ENCODE measurements at regions not wholly inside any gene's neighbourhood (a gene's known extent, or its start where the extent isn't known, plus 50 kb on each side); places are given as distances from the start of the nearest gene placed in this dataset.

GRCh38 chr14:22296088-22296487, 292.9 kb downstream of the DAD1 start:
- Histone ChIP-seq H3K4me3 (no peak overlapping the region), H3K4me1 (peaks cover 30% of the 10 kb centered on the region), H3K9me3 (no peaks in the 10 kb centered on the region), H3K27ac (no peak overlapping the region), H3K4me2 (peak overlapping the region; percentile 60; the same call in 2 of the 3 replicates)
- 83% methylated on average over 7 of the region's 7 CpGs for WGBS (ENCODE audit: missing lambda C conversion rate)
- ATAC-seq (no peak), FAIRE-seq (no peak), DNase-seq (ENCODE audit: low read depth in 1 of 2, low spot score in 1 of 2) (no peak)
- POLR2A ChIA-PET = no interaction called here
- CTCF ChIA-PET = interaction anchor here (1.2 to 4.1 kb wide), 4 partner anchors 18 to 79 kb away, joined by 3 to 19 read pairs (median 4); no protein-coding TSS in a partner anchor
- TF ChIP-seq BHLHE40 (IDR thresholded peaks at IDR 0.05; ENCODE audit: low read depth, low read length) = no peak
- TF ChIP-seq POLR2AphosphoS2 (conservative IDR thresholded peaks at IDR 0.05; ENCODE audit: low read length) = no peak
- no peak for TF ChIP-seq MAFK (IDR thresholded peaks at IDR 0.05; ENCODE audit: partially characterized antibody)
- TF ChIP-seq RARB (CRISPR knock-in tag; IDR thresholded peaks at IDR 0.05) = no peak
- TF ChIP-seq, protein P1, sequence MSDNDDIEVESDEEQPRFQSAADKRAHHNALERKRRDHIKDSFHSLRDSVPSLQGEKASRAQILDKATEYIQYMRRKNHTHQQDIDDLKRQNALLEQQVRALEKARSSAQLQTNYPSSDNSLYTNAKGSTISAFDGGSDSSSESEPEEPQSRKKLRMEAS (IDR thresholded peaks at IDR 0.05) = no peak
- no peak for TF ChIP-seq PHF8 (IDR thresholded peaks at IDR 0.05; ENCODE audit: borderline replicate concordance, low read depth)
- TF ChIP-seq TFCP2L1 (CRISPR knock-in tag; IDR thresholded peaks at IDR 0.05) = no peak
- no peak for TF ChIP-seq NFE2L2 (conservative IDR thresholded peaks at IDR 0.05; ENCODE audit: low read length)
- no peak for TF ChIP-seq NR3C1 (IDR thresholded peaks at IDR 0.05)
- TF ChIP-seq GATA3 (IDR thresholded peaks at IDR 0.05; ENCODE audit: borderline replicate concordance) = no peak
- TF ChIP-seq SREBF2 (IDR thresholded peaks at IDR 0.05) = no peak
- no peak for TF ChIP-seq TP53 (CRISPR knock-in tag; IDR thresholded peaks at IDR 0.05)
- TF ChIP-seq JUNB (IDR thresholded peaks at IDR 0.05) = no peak
- TF ChIP-seq FOXS1 (CRISPR knock-in tag; IDR thresholded peaks at IDR 0.05) = no peak
- no peak for TF ChIP-seq EP300 (IDR thresholded peaks at IDR 0.05)

- no peaks in the 10 kb centered on the region for H3K9me3 ChIP-seq
- ChIA-PET POLR2A (no interaction called here), CTCF (interaction anchor here (1.0 to 1.3 kb wide), 2 partner anchors 11 to 266 kb away, joined by 4 to 5 read pairs; no protein-coding TSS in a partner anchor)
- no peak overlapping the region for H3K27ac ChIP-seq
- no peak for FAIRE-seq
- ATAC-seq = no peak
- no peak for TF ChIP-seq ZNF302 (CRISPR knock-in tag; IDR thresholded peaks at IDR 0.05)
- TF ChIP-seq HOXB5 (CRISPR knock-in tag; IDR thresholded peaks at IDR 0.05) = no peak
- TF ChIP-seq POLR2AphosphoS2 (conservative IDR thresholded peaks at IDR 0.05; ENCODE audit: low read length) = no peak
- no peak for TF ChIP-seq MAFK (IDR thresholded peaks at IDR 0.05; ENCODE audit: partially characterized antibody)
- no peak for TF ChIP-seq CHD4 (IDR thresholded peaks at IDR 0.05; ENCODE audit: borderline replicate concordance)
- no peak for TF ChIP-seq CBX8 (IDR thresholded peaks at IDR 0.05)
- TF ChIP-seq, protein P1 (IDR thresholded peaks at IDR 0.05) = no peak
- TF ChIP-seq E2F6 (IDR thresholded peaks at IDR 0.05; ENCODE audit: borderline replicate concordance, low read depth) = no peak
- no peak for TF ChIP-seq RARB (CRISPR knock-in tag; IDR thresholded peaks at IDR 0.05)
- TF ChIP-seq RAD21 (conservative IDR thresholded peaks at IDR 0.05 in 1 of 2, IDR thresholded peaks at IDR 0.05 in 1 of 2) = no peak
- TF ChIP-seq GATA3 (IDR thresholded peaks at IDR 0.05; ENCODE audit: borderline replicate concordance) = no peak
- TF ChIP-seq MAZ (IDR thresholded peaks at IDR 0.05; ENCODE audit: borderline replicate concordance, low read depth, low read length) = no peak
- H3K4me3 ChIP-seq = no peak overlapping the region
- H3K4me2 ChIP-seq = no peak overlapping the region
- no peak for DNase-seq (ENCODE audit: low read depth in 1 of 2, low spot score in 1 of 2)
- H3K4me1 ChIP-seq = peaks cover 16% of the 10 kb centered on the region; the same call in 2 of the 3 replicates
These were observed 297.6 kb downstream of the DAD1 start for GRCh38 chr14:22291406-22291805.

- no peak for DNase-seq (ENCODE audit: low read depth in 1 of 2, low spot score in 1 of 2)
- CTCF ChIA-PET = interaction anchor here (1.1 to 3.2 kb wide), 2 partner anchors 12 to 18 kb away, joined by 3 to 18 read pairs; no protein-coding TSS in a partner anchor
- POLR2A ChIA-PET = no interaction called here
- Histone ChIP-seq H3K27ac (no peak overlapping the region), H3K9me3 (no peaks in the 10 kb centered on the region), H3K4me1 (no peaks in the 10 kb centered on the region), H3K4me2 (no peak overlapping the region), H3K4me3 (no peak overlapping the region)
- FAIRE-seq = no peak
- TF ChIP-seq CBX8 (IDR thresholded peaks at IDR 0.05) = no peak
- no peak for TF ChIP-seq NFE2L2 (conservative IDR thresholded peaks at IDR 0.05; ENCODE audit: low read length)
- TF ChIP-seq RARB (CRISPR knock-in tag; IDR thresholded peaks at IDR 0.05) = no peak
- no peak for TF ChIP-seq REST (IDR thresholded peaks at IDR 0.05)
- no peak for TF ChIP-seq BHLHE40 (IDR thresholded peaks at IDR 0.05; ENCODE audit: low read depth, low read length)
- TF ChIP-seq USF2 (IDR thresholded peaks at IDR 0.05) = no peak
- no peak for TF ChIP-seq RAD21 (conservative IDR thresholded peaks at IDR 0.05 in 1 of 2, IDR thresholded peaks at IDR 0.05 in 1 of 2)
- no peak for TF ChIP-seq E2F6 (IDR thresholded peaks at IDR 0.05; ENCODE audit: borderline replicate concordance, low read depth)
- TF ChIP-seq, protein P1 (IDR thresholded peaks at IDR 0.05) = no peak
- no peak for TF ChIP-seq KDM1A (IDR thresholded peaks at IDR 0.05; ENCODE audit: low read depth)
- TF ChIP-seq HEYL (CRISPR knock-in tag; IDR thresholded peaks at IDR 0.05) = no peak
- no peak for TF ChIP-seq RFX5 (IDR thresholded peaks at IDR 0.05)
- WGBS (ENCODE audit: missing lambda C conversion rate) = 6% methylated on average over 1 of the region's 1 CpG
- no peak for ATAC-seq
These were observed 299.5 kb downstream of the DAD1 start for GRCh38 chr14:22289570-22289969.
